SHP77 (cell line): ENCODE measurements at regions not wholly inside any gene's neighbourhood (a gene's known extent, or its start where the extent isn't known, plus 50 kb on each side); places are given as distances from the start of the nearest gene placed in this dataset.

Experiments
- DNase-seq, 2 experiments: peaks; one replicate each; lab custom pipeline; 2025; lab: John Stamatoyannopoulos, UW

GRCh38 chr5:51278539-51278938, 104.7 kb upstream of the ISL1 start:
- no peak for DNase-seq

- DNase-seq: peak in 1 of 2 experiments; percentile 21
Measured at GRCh38 chr5:51279983-51280706, 103.1 kb upstream of the ISL1 start.

GRCh38 chr5:51286046-51286445, 97.2 kb upstream of the ISL1 start:
- DNase-seq: no peak

GRCh38 chr5:51302343-51302742, 80.9 kb upstream of the ISL1 start:
- no peak for DNase-seq

GRCh38 chr5:51326844-51327243, 56.4 kb upstream of the ISL1 start:
- DNase-seq: no peak
